NCI-H2029 (cell line): ENCODE measurements at regions not wholly inside any gene's neighbourhood (a gene's known extent, or its start where the extent isn't known, plus 50 kb on each side); places are given as distances from the start of the nearest gene placed in this dataset.
"Not testable (repeated sequence)": the region's sequence is repeated elsewhere in the genome, so short reads cannot be mapped to it uniquely, and the experiment has no call there.

Source experiments
- DNase-seq: peaks from one replicate; lab custom pipeline; 2025; lab: John Stamatoyannopoulos, UW

GRCh38 chr6:96743496-96743895 is 93.8 kb downstream of the GPR63 start:
- no peak for DNase-seq

GRCh38 chr6:96742702-96743101 is 94.6 kb downstream of the GPR63 start:
- no peak for DNase-seq

GRCh38 chr6:96735332-96735731 is 101.9 kb downstream of the GPR63 start:
- no peak for DNase-seq

GRCh38 chr6:96727144-96727543 is 110.1 kb downstream of the GPR63 start:
- DNase-seq: no peak

GRCh38 chr6:96725296-96725695 is 112.0 kb downstream of the GPR63 start:
- no peak for DNase-seq

- DNase-seq: no peak
These were observed 112.6 kb downstream of the GPR63 start for GRCh38 chr6:96724641-96725040.

GRCh38 chr6:96723362-96723761 is 113.9 kb downstream of the GPR63 start:
- DNase-seq: no peak

GRCh38 chr6:96721227-96721626 is 116.0 kb downstream of the GPR63 start:
- DNase-seq: no peak

GRCh38 chr6:96716221-96716620 is 121.1 kb downstream of the GPR63 start:
- DNase-seq: no peak

GRCh38 chr6:96715608-96716007 is 121.7 kb downstream of the GPR63 start:
- DNase-seq: no peak

- DNase-seq: no peak
These were observed 132.6 kb downstream of the GPR63 start for GRCh38 chr6:96704713-96705112.

- no peak for DNase-seq
These were observed 134.7 kb downstream of the GPR63 start for GRCh38 chr6:96702626-96703025.

GRCh38 chr6:96700915-96701314 is 136.4 kb downstream of the GPR63 start:
- DNase-seq: no peak

- not testable (repeated sequence) for DNase-seq
These were observed 131.5 kb downstream of the FHL5 start for GRCh38 chr6:96694429-96694828.

- no peak for DNase-seq
These were observed 124.2 kb downstream of the FHL5 start for GRCh38 chr6:96687121-96687520.

- no peak for DNase-seq
These were observed 122.8 kb downstream of the FHL5 start for GRCh38 chr6:96685702-96686101.

- DNase-seq: no peak
These were observed 121.0 kb downstream of the FHL5 start for GRCh38 chr6:96683819-96684528.

GRCh38 chr6:96682017-96682416 is 119.1 kb downstream of the FHL5 start:
- DNase-seq: no peak

- peak; percentile 11 for DNase-seq
These were observed 112.7 kb downstream of the FHL5 start for GRCh38 chr6:96675597-96675996.
